Neural progenitor cell (in vitro differentiated cells): ENCODE measurements at regions not wholly inside any gene's neighbourhood (a gene's known extent, or its start where the extent isn't known, plus 50 kb on each side); places are given as distances from the start of the nearest gene placed in this dataset.
"Not testable (repeated sequence)": the region's sequence is repeated elsewhere in the genome, so short reads cannot be mapped to it uniquely, and the experiment has no call there.

Experiments
- DNase-seq: peaks from one replicate; pipeline ENCODE4 v3.0.0-alpha.2; 2016; ENCODE audit warnings: low spot score
- H2AFZ ChIP-seq: fragments of 200-600 bp; sonication (generic); replicated peaks from 2 replicates; pipeline ENCODE4 v1.6.1; 2016; ENCODE audit warnings: antibody characterized with exemption
- H3F3A ChIP-seq: fragments of 200-600 bp; sonication (generic); 2 replicates; pipeline ENCODE4 v1.6.1; 2016; ENCODE audit warnings: antibody characterized with exemption, low read depth
- H3K27ac ChIP-seq: fragments of 200-600 bp; sonication (generic); 2 replicates; pipeline ENCODE4 v1.5.1; 2016; ENCODE audit warnings: mild to moderate bottlenecking
- H3K27me3 ChIP-seq: fragments of 200-600 bp; sonication (generic); 2 replicates; pipeline ENCODE4 v1.6.1; 2016; ENCODE audit warnings: mild to moderate bottlenecking, moderate library complexity
- H3K36me3 ChIP-seq: fragments of 200-600 bp; sonication (generic); 2 replicates; pipeline ENCODE4 v1.5.1; 2016
- H3K4me1 ChIP-seq: fragments of 200-600 bp; sonication (generic); 2 replicates; pipeline ENCODE4 v1.6.1; 2016; ENCODE audit warnings: mixed run types
- H3K4me2 ChIP-seq: fragments of 200-600 bp; sonication (generic); 2 replicates; pipeline ENCODE4 v1.6.1; 2016
- H3K4me3 ChIP-seq: fragments of 200-600 bp; sonication (generic); 2 replicates; pipeline ENCODE4 v1.5.1; 2016
- H3K79me2 ChIP-seq: fragments of 200-600 bp; sonication (generic); 2 replicates; pipeline ENCODE4 v1.6.1; 2016; ENCODE audit warnings: low read depth
- H3K9ac ChIP-seq: fragments of 200-600 bp; sonication (generic); 2 replicates; pipeline ENCODE4 v1.6.1; 2016
- H3K9me3 ChIP-seq: fragments of 200-600 bp; sonication (generic); 2 replicates; pipeline ENCODE4 v1.5.1; 2016; ENCODE audit warnings: low read depth
- H4K20me1 ChIP-seq: fragments of 200-600 bp; sonication (generic); 2 replicates; pipeline ENCODE4 v1.6.1; 2016; ENCODE audit warnings: low read depth
- H3K27ac Mint-ChIP-seq: 3 replicates; pipeline ENCODE4 v1.8.0; 2021; ENCODE audit warnings: mixed read lengths
- H3K27me3 Mint-ChIP-seq: 2 replicates; pipeline ENCODE4 v1.8.0; 2022; ENCODE audit warnings: low read depth, mild to moderate bottlenecking, inconsistent platforms, moderate library complexity, mixed read lengths; ENCODE audit not compliant: insufficient read depth
- H3K36me3 Mint-ChIP-seq: 3 replicates; pipeline ENCODE4 v1.8.0; 2021; ENCODE audit warnings: mixed read lengths
- H3K4me1 Mint-ChIP-seq: 3 replicates; pipeline ENCODE4 v1.8.0; 2021; ENCODE audit warnings: mixed read lengths
- H3K4me3 Mint-ChIP-seq: 3 replicates; pipeline ENCODE4 v1.8.0; 2021; ENCODE audit warnings: mild to moderate bottlenecking, moderate library complexity, mixed read lengths
- H3K9me3 Mint-ChIP-seq: 3 replicates; pipeline ENCODE4 v1.8.0; 2020; ENCODE audit warnings: mixed read lengths
- EZH2 ChIP-seq: fragments of 200-600 bp; sonication (generic); IDR thresholded peaks from 2 replicates; pipeline ENCODE4 v1.6.1; 2017; ENCODE audit warnings: antibody characterized with exemption, mild to moderate bottlenecking, moderate library complexity
- TF ChIP-seq, protein P1 (sequence below): fragments of 200-600 bp; sonication (generic); IDR thresholded peaks from 2 replicates; pipeline ENCODE4 v1.5.1; 2017; ENCODE audit warnings: antibody characterized with exemption, mild to moderate bottlenecking

DNA sequence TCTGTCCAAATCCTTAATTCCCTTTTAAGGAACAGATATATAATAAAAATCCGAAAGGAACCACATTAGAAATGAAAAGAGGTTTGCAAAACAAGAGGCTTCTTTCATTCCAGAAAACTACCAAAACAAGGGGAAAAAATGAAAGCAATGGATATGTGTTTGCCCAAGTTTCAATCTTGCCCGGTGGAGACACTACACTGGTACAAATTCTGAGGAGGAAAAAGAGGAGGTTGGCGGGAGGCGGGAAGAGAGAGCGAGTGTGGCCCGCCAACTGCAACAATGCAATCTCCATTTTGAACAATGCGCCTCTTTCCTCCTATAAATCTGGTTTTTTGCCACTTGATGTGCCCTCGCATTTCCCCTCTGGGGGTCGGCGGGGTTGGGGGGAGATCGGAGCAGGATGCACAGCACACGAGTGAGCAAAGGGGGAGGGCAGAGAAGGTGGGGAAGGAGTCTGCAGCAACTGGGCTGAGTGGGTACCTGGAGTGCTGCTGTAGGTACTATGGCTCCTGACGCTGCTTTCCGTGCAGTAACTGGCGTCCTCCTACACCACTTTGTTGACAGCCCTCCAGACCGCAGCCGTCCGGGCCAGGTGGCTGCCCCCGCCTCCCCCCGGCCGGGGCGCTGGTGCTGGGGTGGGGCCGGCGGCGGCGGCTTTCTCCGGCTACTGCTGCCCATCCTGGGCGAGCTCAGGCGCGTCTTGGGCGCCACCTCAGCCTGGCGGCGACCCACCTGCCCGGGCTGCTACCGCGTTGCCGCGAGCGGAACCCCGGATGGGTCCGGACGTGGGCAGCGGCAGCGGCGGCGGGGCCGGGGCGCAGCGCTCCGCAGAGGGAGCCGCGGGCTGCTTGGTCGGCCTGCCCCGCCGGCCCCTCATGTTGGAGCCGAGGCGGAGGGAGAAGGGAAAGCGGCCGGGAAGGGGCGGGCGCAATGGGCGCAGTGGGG lies 93.8 kb upstream of the PLEKHM1 start:
- Mint-ChIP-seq H3K27ac (peak overlapping the region; percentile 94), H3K9me3 (no peaks in the 10 kb centered on the region), H3K27me3 (peaks cover 3% of the 10 kb centered on the region), H3K4me3 (peak overlapping the region; percentile 93), H3K36me3 (peaks cover 33% of the 10 kb centered on the region), H3K4me1 (peaks cover 36% of the 10 kb centered on the region)
- TF ChIP-seq, protein P1, sequence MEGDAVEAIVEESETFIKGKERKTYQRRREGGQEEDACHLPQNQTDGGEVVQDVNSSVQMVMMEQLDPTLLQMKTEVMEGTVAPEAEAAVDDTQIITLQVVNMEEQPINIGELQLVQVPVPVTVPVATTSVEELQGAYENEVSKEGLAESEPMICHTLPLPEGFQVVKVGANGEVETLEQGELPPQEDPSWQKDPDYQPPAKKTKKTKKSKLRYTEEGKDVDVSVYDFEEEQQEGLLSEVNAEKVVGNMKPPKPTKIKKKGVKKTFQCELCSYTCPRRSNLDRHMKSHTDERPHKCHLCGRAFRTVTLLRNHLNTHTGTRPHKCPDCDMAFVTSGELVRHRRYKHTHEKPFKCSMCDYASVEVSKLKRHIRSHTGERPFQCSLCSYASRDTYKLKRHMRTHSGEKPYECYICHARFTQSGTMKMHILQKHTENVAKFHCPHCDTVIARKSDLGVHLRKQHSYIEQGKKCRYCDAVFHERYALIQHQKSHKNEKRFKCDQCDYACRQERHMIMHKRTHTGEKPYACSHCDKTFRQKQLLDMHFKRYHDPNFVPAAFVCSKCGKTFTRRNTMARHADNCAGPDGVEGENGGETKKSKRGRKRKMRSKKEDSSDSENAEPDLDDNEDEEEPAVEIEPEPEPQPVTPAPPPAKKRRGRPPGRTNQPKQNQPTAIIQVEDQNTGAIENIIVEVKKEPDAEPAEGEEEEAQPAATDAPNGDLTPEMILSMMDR, result no peak
- TF ChIP-seq EZH2, result peak; percentile 16
- no peaks in the 10 kb centered on the region for H3K36me3 ChIP-seq
- peak overlapping the region; percentile 77 for H3K4me3 ChIP-seq
- H3F3A ChIP-seq, result peaks cover 8% of the 10 kb centered on the region
- peaks cover 3% of the 10 kb centered on the region for H3K27me3 ChIP-seq
- H3K4me1 ChIP-seq, result peaks cover 22% of the 10 kb centered on the region
- H3K9me3 ChIP-seq, result no peaks in the 10 kb centered on the region
- peaks cover 39% of the 10 kb centered on the region for H4K20me1 ChIP-seq
- H3K9ac ChIP-seq, result peak overlapping the region; percentile 92
- peak overlapping the region; percentile 53 for H2AFZ ChIP-seq
- H3K4me2 ChIP-seq, result peak overlapping the region; percentile 95
- peak; percentile 75 for DNase-seq
- peak overlapping the region; percentile 74 for H3K27ac ChIP-seq
- H3K79me2 ChIP-seq, result peaks cover 53% of the 10 kb centered on the region

DNA sequence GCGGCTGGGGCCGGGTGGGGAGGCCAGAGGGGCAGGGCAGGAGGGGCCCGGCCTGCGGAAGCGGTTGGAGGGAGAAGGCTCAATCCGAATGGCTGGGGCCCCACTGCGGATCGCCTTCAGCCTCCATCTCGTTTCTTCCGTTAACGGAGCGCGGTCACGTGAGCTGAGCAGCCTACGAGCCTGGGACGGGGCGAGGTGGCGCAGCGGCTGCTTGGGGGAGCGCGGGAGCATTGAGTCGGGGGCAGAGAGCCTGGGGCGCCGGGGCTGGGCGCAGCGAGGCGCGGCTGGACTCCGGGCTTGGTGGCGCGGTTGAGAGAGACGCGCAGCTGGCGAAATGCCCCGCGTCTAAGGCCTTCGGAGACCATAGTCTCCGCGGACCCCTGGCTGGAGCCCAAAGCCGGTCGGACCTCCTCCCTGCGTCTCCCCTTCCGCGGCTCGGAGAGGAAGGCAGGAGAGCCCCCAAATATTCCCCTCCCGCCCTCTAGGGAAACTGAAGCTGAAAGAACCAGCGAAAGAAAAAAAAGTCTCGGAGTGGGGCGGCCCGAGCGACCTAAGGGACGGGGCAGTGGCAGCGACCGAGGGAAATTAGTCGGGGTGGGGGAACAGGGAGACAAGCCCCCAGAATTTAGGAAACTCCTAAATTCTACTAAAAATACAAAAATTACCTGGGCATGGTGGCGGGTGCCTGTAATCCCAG lies 94.7 kb upstream of the PLEKHM1 start:
- H3K9me3 ChIP-seq, H3K9me3 Mint-ChIP-seq, H3F3A ChIP-seq, H3K27me3 ChIP-seq, H3K27me3 Mint-ChIP-seq, H3K36me3 ChIP-seq: not testable (repeated sequence)
- peak; percentile 95 for DNase-seq
- Histone ChIP-seq H3K9ac (peak overlapping the region; percentile 92), H3K4me1 (peaks cover 14% of the 10 kb centered on the region), H3K4me3 (peak overlapping the region; percentile 77), H3K79me2 (peaks cover 45% of the 10 kb centered on the region), H3K27ac (peak overlapping the region; percentile 74), H3K4me2 (peak overlapping the region; percentile 95), H2AFZ (peak overlapping the region; percentile 53), H4K20me1 (peaks cover 31% of the 10 kb centered on the region)
- peaks cover 27% of the 10 kb centered on the region for H3K36me3 Mint-ChIP-seq
- TF ChIP-seq, protein P1, result peak; percentile 17
- H3K27ac Mint-ChIP-seq, result peak overlapping the region; percentile 75
- H3K4me1 Mint-ChIP-seq, result peaks cover 30% of the 10 kb centered on the region
- peak overlapping the region; percentile 93 for H3K4me3 Mint-ChIP-seq

DNA sequence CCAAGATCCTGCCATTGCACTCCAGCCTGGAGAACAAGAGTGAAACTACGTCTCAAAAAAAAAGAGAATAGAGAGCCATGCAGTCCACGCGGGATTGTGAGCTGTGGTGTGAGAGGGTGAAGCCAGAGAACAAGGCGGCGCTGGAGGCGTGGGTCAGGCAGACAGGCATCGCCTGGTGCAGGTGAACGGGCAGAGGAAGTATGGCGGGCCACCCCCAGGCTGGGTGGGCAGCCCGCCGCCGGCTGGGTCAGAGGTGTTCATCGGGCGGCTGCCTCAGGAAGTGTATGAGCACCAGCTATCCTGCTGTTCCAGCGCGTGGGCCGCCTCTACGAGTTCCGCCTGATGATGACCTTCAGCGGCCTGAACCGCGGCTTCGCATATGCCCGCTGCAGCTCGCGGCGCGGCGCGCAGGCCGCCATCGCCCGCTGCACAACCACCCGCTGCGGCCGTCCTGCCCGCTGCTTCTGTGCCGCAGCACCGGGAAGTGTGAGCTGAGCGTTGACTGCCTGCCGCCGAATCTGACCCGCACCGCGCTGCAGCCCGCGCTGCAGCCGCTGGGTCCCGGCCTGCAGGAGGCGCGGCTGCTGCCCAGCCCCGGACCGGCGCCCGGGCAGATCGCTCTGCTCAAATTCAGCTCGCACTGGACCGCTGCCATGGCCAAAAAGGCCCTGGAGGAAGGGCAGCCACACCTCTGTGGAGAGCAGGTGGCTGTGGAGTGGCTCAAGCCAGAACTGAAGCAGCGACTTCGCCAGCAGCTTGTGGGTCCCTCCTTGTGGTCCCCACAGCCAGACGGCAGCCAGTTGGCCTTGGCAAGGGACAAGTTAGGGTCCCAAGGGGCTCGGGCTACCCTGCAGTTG lies 95.5 kb upstream of the PLEKHM1 start:
- H3K9me3 Mint-ChIP-seq, H3K27me3 Mint-ChIP-seq, H3K9ac ChIP-seq, H3K4me1 ChIP-seq, H3K27me3 ChIP-seq, H3F3A ChIP-seq, H2AFZ ChIP-seq, H3K27ac ChIP-seq, H3K9me3 ChIP-seq, H3K36me3 ChIP-seq: not testable (repeated sequence)
- peak; percentile 17 for TF ChIP-seq EZH2
- TF ChIP-seq, protein P1, result peak; percentile 41
- peaks cover 23% of the 10 kb centered on the region for H4K20me1 ChIP-seq
- H3K27ac Mint-ChIP-seq, result peak overlapping the region; percentile 75
- peaks cover 24% of the 10 kb centered on the region for H3K36me3 Mint-ChIP-seq
- peak overlapping the region; percentile 77 for H3K4me3 ChIP-seq
- peak overlapping the region; percentile 95 for H3K4me2 ChIP-seq
- H3K4me3 Mint-ChIP-seq, result peak overlapping the region; percentile 93
- peak; percentile 71 for DNase-seq
- peaks cover 37% of the 10 kb centered on the region for H3K79me2 ChIP-seq
- H3K4me1 Mint-ChIP-seq, result peaks cover 26% of the 10 kb centered on the region
